Adrenal gland (tissue), 5 donors: ENCODE measurements at regions not wholly inside any gene's neighbourhood (a gene's known extent, or its start where the extent isn't known, plus 50 kb on each side); places are given as distances from the start of the nearest gene placed in this dataset.

ENCODE experiments used
- POLR2A ChIP-seq, 2 donors: fragments of 450-650 bp; IDR thresholded peaks; one replicate each; pipeline ENCODE4 v1.6.1; 2017; ENCODE audit warnings: antibody characterized with exemption in 2 of 2, mild to moderate bottlenecking in 2 of 2, moderate library complexity in 1 of 2
- TF ChIP-seq, protein P1 (sequence below), 6 experiments: fragments of 450-650 bp in 4 of 6; fragments of 200-600 bp in 2 of 6; sonication (generic) in 1 of 6; IDR thresholded peaks; 1 replicate in 5 of 6; 2 replicates in 1 of 6; pipeline versions ENCODE4 v1.5.1 to v1.8.0; 2016 to 2021; ENCODE audit warnings: antibody characterized with exemption in 6 of 6, mild to moderate bottlenecking in 2 of 6, moderate library complexity in 1 of 6
- donor health status: DM: no; HTN: no; CAD: no.

DNA sequence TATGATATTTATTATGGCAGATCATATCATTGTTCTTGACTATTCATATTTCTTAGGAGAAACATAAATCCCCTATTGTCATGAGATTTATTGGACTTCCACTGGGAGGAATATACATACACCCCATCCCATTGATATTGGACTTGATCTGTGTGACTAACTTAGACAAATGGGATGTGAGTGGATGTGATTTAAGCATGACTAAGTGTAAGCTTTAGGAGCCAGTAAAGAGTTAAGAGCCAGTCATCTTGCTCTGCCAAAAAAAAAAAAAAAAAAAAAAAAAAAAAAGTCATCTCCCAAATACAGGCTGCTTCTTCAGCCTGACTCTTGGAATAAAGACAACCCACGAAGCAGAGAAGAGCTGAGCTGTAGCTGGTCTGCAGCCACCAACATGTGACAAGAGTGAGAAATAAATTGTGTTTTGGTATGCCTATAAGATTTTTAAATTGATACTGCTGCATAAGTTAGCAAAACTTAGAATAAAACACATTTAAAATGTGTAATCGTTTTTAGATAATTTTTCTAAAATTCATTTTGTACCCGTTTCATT is 595.0 kb upstream of the LRRC4C start:
- TF ChIP-seq, protein P1, sequence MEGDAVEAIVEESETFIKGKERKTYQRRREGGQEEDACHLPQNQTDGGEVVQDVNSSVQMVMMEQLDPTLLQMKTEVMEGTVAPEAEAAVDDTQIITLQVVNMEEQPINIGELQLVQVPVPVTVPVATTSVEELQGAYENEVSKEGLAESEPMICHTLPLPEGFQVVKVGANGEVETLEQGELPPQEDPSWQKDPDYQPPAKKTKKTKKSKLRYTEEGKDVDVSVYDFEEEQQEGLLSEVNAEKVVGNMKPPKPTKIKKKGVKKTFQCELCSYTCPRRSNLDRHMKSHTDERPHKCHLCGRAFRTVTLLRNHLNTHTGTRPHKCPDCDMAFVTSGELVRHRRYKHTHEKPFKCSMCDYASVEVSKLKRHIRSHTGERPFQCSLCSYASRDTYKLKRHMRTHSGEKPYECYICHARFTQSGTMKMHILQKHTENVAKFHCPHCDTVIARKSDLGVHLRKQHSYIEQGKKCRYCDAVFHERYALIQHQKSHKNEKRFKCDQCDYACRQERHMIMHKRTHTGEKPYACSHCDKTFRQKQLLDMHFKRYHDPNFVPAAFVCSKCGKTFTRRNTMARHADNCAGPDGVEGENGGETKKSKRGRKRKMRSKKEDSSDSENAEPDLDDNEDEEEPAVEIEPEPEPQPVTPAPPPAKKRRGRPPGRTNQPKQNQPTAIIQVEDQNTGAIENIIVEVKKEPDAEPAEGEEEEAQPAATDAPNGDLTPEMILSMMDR (IDR thresholded peaks at IDR 0.05): no peak
- TF ChIP-seq POLR2A (IDR thresholded peaks at IDR 0.05): no peak
